ENCODE measurements at regions not wholly inside any gene's neighbourhood (a gene's known extent, or its start where the extent isn't known, plus 50 kb on each side); places are given as distances from the start of the nearest gene placed in this dataset.
"Not testable (repeated sequence)": the region's sequence is repeated elsewhere in the genome, so short reads cannot be mapped to it uniquely, and the experiment has no call there.

DNA sequence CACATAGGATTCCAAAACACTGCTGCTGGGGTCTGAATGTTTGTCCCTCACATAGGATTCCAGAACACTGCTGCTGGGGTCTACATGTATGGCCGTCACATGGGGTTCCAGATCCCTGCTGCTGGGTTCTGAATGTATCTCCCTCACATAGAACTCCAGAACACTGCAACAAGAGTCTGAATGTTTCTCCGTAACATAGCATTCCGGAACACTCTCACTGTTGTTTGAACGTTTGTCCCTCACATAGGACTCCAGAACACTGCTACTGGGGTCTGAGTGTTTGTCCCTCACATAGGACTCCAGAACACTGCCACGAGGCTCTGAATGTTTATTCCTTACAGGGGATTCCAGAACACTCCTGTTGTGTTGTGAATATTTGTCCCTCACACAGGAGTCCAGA, 216.8 kb downstream of the FOXD4L6 start:
- DNase-seq (ENCODE audit: low spot score), result no peak
- Mint-ChIP-seq H3K27ac (no peak overlapping the region), H3K4me1 (ENCODE audit: low read depth) (no peaks in the 10 kb centered on the region), H3K4me3 (no peak overlapping the region), H3K36me3 (ENCODE audit: low read depth) (peaks cover 4% of the 10 kb centered on the region), H3K27me3 (ENCODE audit: low read depth) (no peaks in the 10 kb centered on the region), H3K9me3 (peaks cover 81% of the 10 kb centered on the region)

- not testable (repeated sequence) for DNase-seq (ENCODE audit: low spot score); H3K36me3 Mint-ChIP-seq (ENCODE audit: low read depth)
- peaks cover 83% of the 10 kb centered on the region for H3K9me3 Mint-ChIP-seq
These were observed 217.5 kb downstream of the FOXD4L6 start for GRCh38 chr9:40910995-40911394.

GRCh38 chr9:40909821-40910220, 218.7 kb downstream of the FOXD4L6 start:
- peaks cover 81% of the 10 kb centered on the region for H3K9me3 Mint-ChIP-seq
- no peak overlapping the region for H3K27ac Mint-ChIP-seq
- H3K4me1 Mint-ChIP-seq (ENCODE audit: low read depth), result no peaks in the 10 kb centered on the region
- H3K4me3 Mint-ChIP-seq, result no peak overlapping the region
- no peaks in the 10 kb centered on the region for H3K27me3 Mint-ChIP-seq (ENCODE audit: low read depth)
- no peak for DNase-seq (ENCODE audit: low spot score)
- peaks cover 4% of the 10 kb centered on the region for H3K36me3 Mint-ChIP-seq (ENCODE audit: low read depth)

More at GRCh38 chr9:40910995-40911394, 217.5 kb downstream of the FOXD4L6 start:
- H3K4me1 Mint-ChIP-seq (ENCODE audit: low read depth); H3K27ac Mint-ChIP-seq; H3K4me3 Mint-ChIP-seq; H3K27me3 Mint-ChIP-seq (ENCODE audit: low read depth): not testable (repeated sequence)

- H3K36me3 Mint-ChIP-seq (ENCODE audit: low read depth); DNase-seq (ENCODE audit: low spot score); H3K4me3 Mint-ChIP-seq; H3K27me3 Mint-ChIP-seq (ENCODE audit: low read depth); H3K27ac Mint-ChIP-seq; H3K4me1 Mint-ChIP-seq (ENCODE audit: low read depth): not testable (repeated sequence)
- peaks cover 81% of the 10 kb centered on the region for H3K9me3 Mint-ChIP-seq
These were observed 219.4 kb downstream of the FOXD4L6 start for GRCh38 chr9:40909111-40909510.

GRCh38 chr9:40907657-40908624, 220.5 kb downstream of the FOXD4L6 start:
- H3K4me1 Mint-ChIP-seq (ENCODE audit: low read depth), result no peaks in the 10 kb centered on the region
- no peaks in the 10 kb centered on the region for H3K27me3 Mint-ChIP-seq (ENCODE audit: low read depth)
- no peak for DNase-seq (ENCODE audit: low spot score)
- peaks cover 81% of the 10 kb centered on the region for H3K9me3 Mint-ChIP-seq
- H3K36me3 Mint-ChIP-seq (ENCODE audit: low read depth), result peaks cover 4% of the 10 kb centered on the region
- H3K4me3 Mint-ChIP-seq, result no peak overlapping the region
- H3K27ac Mint-ChIP-seq, result no peak overlapping the region

GRCh38 chr9:40906879-40907278, 221.6 kb downstream of the FOXD4L6 start:
- H3K36me3 Mint-ChIP-seq (ENCODE audit: low read depth); H3K4me1 Mint-ChIP-seq (ENCODE audit: low read depth); DNase-seq (ENCODE audit: low spot score); H3K27ac Mint-ChIP-seq; H3K27me3 Mint-ChIP-seq (ENCODE audit: low read depth); H3K4me3 Mint-ChIP-seq: not testable (repeated sequence)
- H3K9me3 Mint-ChIP-seq, result peaks cover 86% of the 10 kb centered on the region

DNA sequence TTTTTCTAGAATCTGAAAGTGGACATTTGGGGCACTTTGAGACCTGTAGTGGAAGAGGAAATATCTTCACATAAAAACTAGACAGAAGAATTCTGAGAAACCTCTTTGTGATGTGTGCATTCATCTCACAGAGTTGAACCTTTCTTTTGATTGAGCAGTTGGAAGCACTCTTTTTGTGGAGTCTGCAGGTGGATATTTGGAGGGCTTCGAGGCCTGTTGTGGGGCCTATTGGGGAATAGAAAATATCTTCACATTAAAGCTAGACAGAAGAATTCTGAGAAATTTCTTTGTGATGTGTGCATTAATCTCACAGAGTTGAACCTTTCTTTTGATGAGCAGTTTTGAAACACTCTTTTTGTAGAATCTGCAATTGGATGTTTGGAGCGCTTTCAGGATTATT, 236.2 kb downstream of the FOXD4L6 start:
- peaks cover 96% of the 10 kb centered on the region for H3K9me3 Mint-ChIP-seq
- H3K36me3 Mint-ChIP-seq (ENCODE audit: low read depth), result not testable (repeated sequence)

GRCh38 chr9:40885858-40886257, 242.6 kb downstream of the FOXD4L6 start:
- H3K27me3 Mint-ChIP-seq (ENCODE audit: low read depth); H3K27ac Mint-ChIP-seq; H3K4me3 Mint-ChIP-seq; DNase-seq (ENCODE audit: low spot score); H3K4me1 Mint-ChIP-seq (ENCODE audit: low read depth); H3K36me3 Mint-ChIP-seq (ENCODE audit: low read depth): not testable (repeated sequence)
- peaks cover 78% of the 10 kb centered on the region for H3K9me3 Mint-ChIP-seq

More for the DNA sequence above, 236.2 kb downstream of the FOXD4L6 start:
- H3K27ac Mint-ChIP-seq; H3K4me1 Mint-ChIP-seq (ENCODE audit: low read depth); H3K27me3 Mint-ChIP-seq (ENCODE audit: low read depth); H3K4me3 Mint-ChIP-seq; DNase-seq (ENCODE audit: low spot score): not testable (repeated sequence)

GRCh38 chr9:40884902-40885490, 243.5 kb downstream of the FOXD4L6 start:
- H3K4me3 Mint-ChIP-seq; DNase-seq (ENCODE audit: low spot score); H3K27ac Mint-ChIP-seq; H3K4me1 Mint-ChIP-seq (ENCODE audit: low read depth); H3K27me3 Mint-ChIP-seq (ENCODE audit: low read depth); H3K36me3 Mint-ChIP-seq (ENCODE audit: low read depth): not testable (repeated sequence)
- H3K9me3 Mint-ChIP-seq, result peaks cover 78% of the 10 kb centered on the region

GRCh38 chr9:40884072-40884901, 244.2 kb downstream of the FOXD4L6 start:
- Mint-ChIP-seq H3K9me3 (peaks cover 80% of the 10 kb centered on the region), H3K27ac (no peak overlapping the region), H3K4me1 (ENCODE audit: low read depth) (no peaks in the 10 kb centered on the region), H3K27me3 (ENCODE audit: low read depth) (no peaks in the 10 kb centered on the region), H3K4me3 (no peak overlapping the region), H3K36me3 (ENCODE audit: low read depth) (no peaks in the 10 kb centered on the region)
- no peak for DNase-seq (ENCODE audit: low spot score)

DNA sequence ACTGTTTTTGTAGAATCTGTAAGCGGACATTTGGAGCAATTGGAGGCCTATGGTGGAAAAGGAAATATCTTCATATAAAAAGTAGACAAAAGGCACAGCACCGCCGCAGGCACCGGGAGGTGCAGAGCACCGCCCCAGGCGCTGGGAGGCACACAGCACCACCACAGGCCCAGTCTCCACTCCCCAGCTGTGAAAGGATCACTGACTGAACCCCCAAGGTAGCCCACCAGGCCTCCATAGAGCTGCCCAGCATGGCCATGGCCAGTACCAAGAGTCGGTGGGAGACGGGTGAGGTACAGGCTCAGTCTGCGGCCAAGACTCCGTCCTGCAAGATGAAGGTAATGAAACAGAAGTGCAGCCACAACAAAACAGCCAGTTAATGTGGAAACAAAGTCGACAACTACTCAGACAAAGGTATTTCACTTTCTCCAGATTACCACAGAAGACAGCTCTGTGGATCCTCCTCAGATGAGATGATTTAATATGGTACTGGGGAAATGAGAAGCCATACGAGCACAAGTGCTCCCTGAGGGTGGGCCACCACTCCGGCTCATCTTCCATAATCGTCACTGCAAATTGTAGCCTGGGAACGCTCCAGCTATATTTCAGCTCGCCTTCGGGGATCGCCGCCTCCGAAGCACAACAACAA, 244.9 kb downstream of the FOXD4L6 start:
- not testable (repeated sequence) for H3K27me3 Mint-ChIP-seq (ENCODE audit: low read depth); H3K36me3 Mint-ChIP-seq (ENCODE audit: low read depth); H3K4me3 Mint-ChIP-seq; H3K4me1 Mint-ChIP-seq (ENCODE audit: low read depth); H3K27ac Mint-ChIP-seq; DNase-seq (ENCODE audit: low spot score)
- H3K9me3 Mint-ChIP-seq, result peaks cover 76% of the 10 kb centered on the region

DNA sequence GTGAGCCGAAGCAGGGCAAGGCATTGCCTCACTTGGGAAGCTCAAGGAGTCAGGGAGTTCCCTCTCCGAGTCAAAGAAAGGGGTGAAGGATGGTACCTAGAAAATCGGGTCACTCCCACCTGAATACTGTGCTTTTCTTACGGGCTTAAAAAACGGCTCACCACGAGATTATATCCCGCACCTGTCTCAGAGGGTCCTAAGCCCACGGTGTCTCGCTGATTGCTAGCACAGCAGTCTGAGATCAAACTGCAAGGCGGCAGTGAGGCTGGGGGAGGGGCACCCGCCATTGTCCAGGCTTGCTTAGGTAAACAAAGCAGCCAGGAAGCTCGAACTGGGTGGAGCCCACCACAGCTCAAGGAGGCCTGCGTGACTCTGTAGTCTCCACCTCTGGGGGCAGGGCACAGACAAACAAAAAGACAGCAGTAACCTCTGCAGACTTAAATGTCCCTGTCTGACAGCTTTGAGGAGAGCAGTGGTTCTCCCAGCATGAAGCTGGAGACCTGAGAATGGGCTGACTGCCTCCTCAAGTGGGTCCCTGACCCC, 254.7 kb downstream of the FOXD4L6 start:
- not testable (repeated sequence) for H3K4me1 Mint-ChIP-seq (ENCODE audit: low read depth); H3K4me3 Mint-ChIP-seq; H3K36me3 Mint-ChIP-seq (ENCODE audit: low read depth); DNase-seq (ENCODE audit: low spot score); H3K27me3 Mint-ChIP-seq (ENCODE audit: low read depth); H3K27ac Mint-ChIP-seq
- H3K9me3 Mint-ChIP-seq, result peaks cover 78% of the 10 kb centered on the region

DNA sequence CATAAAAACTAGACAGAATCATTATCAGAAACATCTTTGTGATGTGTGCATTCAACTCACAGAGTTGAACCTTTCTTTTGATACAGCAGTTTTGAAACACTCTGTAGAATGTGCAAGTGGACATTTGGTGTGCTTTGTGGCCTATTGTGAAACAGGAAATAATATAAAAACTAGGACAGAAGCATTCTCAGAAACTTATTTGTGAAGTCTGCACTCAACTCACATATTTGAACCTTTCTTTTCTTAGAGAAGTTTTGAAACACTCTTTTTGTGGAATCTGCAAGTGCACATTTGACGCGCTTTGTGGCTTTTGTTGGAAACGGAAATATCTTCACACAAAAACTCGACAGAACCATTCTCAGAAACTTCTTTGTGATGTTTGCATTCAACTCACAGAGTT, 260.0 kb downstream of the FOXD4L6 start:
- peaks cover 61% of the 10 kb centered on the region for H3K9me3 Mint-ChIP-seq
- not testable (repeated sequence) for H3K4me3 Mint-ChIP-seq; H3K36me3 Mint-ChIP-seq (ENCODE audit: low read depth); DNase-seq (ENCODE audit: low spot score); H3K27me3 Mint-ChIP-seq (ENCODE audit: low read depth); H3K4me1 Mint-ChIP-seq (ENCODE audit: low read depth); H3K27ac Mint-ChIP-seq

Data from T-helper 2 cell treated with Interferon-gamma antibody and Interleukin-4, amounts not matched to agents 5 μg/mL and 100 μg/mL, for 36 hours (primary cell).